ENCODE measurements at regions not wholly inside any gene's neighbourhood (a gene's known extent, or its start where the extent isn't known, plus 50 kb on each side); places are given as distances from the start of the nearest gene placed in this dataset.

DNA sequence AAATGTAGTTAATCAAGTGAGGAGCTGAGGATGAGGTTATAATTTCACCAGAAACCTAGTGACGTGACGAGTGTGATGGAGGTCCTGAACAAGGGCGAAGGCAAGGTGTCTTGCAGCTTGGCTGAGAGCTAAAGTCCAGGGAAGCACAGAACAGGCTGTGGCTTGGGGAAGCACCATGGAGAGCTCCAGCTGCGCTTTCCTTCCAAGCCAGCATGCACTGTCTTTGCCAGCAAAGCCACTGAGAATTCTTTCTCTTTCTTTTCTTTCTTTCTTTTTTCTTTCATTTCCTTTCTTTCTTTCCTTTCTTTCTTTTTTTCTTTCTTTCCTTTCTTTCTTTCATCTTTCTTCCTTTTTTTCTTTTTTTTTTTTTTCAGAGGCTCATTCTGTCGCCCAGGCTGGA, 239.3 kb downstream of the FBXO15 start:
- DNase-seq (ENCODE audit: low read depth), result peak; percentile 36
- no peak overlapping the region for H3K4me3 ChIP-seq (ENCODE audit: low read length)
- TF ChIP-seq, protein P1, sequence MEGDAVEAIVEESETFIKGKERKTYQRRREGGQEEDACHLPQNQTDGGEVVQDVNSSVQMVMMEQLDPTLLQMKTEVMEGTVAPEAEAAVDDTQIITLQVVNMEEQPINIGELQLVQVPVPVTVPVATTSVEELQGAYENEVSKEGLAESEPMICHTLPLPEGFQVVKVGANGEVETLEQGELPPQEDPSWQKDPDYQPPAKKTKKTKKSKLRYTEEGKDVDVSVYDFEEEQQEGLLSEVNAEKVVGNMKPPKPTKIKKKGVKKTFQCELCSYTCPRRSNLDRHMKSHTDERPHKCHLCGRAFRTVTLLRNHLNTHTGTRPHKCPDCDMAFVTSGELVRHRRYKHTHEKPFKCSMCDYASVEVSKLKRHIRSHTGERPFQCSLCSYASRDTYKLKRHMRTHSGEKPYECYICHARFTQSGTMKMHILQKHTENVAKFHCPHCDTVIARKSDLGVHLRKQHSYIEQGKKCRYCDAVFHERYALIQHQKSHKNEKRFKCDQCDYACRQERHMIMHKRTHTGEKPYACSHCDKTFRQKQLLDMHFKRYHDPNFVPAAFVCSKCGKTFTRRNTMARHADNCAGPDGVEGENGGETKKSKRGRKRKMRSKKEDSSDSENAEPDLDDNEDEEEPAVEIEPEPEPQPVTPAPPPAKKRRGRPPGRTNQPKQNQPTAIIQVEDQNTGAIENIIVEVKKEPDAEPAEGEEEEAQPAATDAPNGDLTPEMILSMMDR (conservative IDR thresholded peaks at IDR 0.05; ENCODE audit: low read length), result no peak

DNA sequence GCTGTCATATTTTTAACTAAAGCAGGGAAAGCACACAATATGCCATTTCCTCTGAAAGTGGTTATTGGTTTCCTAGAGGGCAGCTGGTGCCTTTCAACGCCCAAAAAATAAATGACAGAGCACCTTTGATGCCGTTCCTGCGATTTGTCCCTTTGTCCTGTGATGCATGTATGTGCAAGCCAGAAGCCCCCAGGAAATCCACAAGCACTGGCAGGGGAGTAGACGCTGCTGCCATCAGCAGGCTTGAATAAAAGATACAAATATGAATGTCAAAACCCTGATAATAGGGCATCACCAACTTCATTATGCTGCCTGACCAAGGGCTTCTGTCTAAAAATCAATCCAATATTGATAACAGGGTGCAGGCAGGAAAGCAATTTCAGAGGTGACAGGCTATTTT, 246.1 kb downstream of the FBXO15 start:
- TF ChIP-seq, protein P1 (conservative IDR thresholded peaks at IDR 0.05; ENCODE audit: low read length), result no peak
- no peak overlapping the region for H3K4me3 ChIP-seq (ENCODE audit: low read length)
- DNase-seq (ENCODE audit: low read depth), result no peak

DNA sequence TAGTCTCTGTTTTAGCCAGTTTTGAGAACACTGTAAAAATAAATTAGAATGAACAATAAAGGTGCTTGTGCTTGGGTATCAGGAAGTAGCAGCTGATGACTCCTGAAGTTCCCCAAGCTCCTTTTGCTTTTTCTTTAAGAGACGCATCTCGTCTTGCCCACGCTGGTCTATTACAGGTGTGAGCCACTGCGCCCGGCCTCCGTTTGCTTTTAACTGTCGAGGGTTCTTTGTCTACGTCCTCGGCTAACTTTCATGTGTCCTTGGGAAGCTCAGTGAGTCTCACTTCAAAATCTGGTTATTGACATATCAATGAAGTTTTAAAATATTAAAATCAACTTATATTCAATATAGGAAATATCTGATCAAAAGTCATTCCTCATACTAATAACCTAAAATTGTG, 246.5 kb downstream of the FBXO15 start:
- no peak for DNase-seq (ENCODE audit: low read depth)
- H3K4me3 ChIP-seq (ENCODE audit: low read length), result no peak overlapping the region
- TF ChIP-seq, protein P1 (conservative IDR thresholded peaks at IDR 0.05; ENCODE audit: low read length), result no peak

DNA sequence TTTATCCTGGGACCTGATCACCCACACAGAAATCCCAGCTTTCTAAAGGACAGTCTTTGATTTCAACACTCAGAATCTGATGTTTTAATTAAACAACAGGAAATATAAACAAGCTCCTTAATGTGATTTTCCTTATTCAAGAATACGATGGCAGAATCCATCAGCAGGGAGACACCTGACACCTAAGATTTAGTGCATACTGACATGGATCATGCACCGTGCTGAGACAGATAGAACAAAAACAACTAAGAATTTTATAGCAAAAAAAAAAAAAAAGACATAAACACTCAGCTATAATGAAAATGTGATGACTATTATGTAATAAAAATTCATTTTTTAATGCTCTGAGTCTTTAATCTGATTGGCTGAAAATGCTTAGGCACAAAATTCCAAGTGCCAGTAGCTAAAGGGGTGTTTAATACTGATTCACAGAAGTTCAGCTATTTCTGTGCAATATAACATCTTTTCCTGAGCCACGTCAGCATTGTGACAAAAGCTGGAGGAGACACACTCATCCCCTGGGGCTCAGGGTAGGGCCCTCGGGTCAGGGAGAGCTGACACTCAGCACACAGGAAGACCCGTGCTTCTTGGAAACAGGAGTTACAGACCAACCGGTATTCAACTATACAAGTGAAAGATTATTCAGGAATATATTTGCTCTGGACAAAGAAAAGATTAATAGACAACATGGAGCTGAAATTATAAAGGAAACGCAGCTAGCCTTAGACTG, 247.4 kb downstream of the FBXO15 start:
- DNase-seq (ENCODE audit: low read depth), result no peak
- H3K4me3 ChIP-seq (ENCODE audit: low read length), result no peak overlapping the region
- TF ChIP-seq, protein P1 (conservative IDR thresholded peaks at IDR 0.05; ENCODE audit: low read length), result no peak

DNA sequence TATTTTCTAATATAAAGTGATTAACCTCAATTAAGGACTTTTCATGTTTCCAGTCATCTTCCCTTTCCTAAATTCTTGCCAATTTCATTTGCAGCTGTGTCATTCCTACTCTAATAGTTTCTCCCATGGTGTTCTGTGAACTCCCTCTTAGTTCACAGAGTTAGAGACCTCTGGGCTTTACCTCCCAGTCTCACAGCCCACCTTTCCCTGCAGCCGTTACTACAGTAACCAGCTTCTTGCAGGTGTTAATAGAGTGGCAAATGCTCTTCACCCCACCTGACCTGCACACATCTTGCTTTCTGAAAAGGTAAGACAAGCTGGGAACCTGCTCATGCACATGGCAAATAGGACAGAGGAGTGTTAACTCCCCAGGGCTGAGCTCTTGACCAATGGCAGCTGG, 250.1 kb downstream of the FBXO15 start:
- no peak overlapping the region for H3K4me3 ChIP-seq (ENCODE audit: low read length)
- TF ChIP-seq, protein P1 (conservative IDR thresholded peaks at IDR 0.05; ENCODE audit: low read length), result no peak
- DNase-seq (ENCODE audit: low read depth), result no peak

DNA sequence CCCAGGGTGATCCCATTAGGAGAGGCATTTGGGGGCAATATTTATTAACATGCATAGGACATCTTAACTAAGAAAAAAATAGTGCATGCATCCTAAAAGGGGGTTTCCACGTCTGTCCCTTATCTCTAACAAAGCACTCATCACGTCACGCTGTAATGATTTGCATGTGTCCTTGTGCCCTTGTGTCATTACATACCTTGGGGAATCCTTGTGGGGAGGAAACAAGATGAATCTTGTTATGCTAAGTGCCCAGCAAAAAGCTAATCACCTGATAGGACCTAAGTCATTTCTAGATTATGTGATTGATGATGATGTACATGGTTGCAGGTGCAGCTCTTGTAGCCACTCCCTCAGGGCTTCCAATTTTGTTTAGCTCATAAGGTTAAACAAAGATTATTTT, 250.9 kb downstream of the FBXO15 start:
- no peak for DNase-seq (ENCODE audit: low read depth)
- H3K4me3 ChIP-seq (ENCODE audit: low read length), result no peak overlapping the region
- TF ChIP-seq, protein P1 (conservative IDR thresholded peaks at IDR 0.05; ENCODE audit: low read length), result no peak

DNA sequence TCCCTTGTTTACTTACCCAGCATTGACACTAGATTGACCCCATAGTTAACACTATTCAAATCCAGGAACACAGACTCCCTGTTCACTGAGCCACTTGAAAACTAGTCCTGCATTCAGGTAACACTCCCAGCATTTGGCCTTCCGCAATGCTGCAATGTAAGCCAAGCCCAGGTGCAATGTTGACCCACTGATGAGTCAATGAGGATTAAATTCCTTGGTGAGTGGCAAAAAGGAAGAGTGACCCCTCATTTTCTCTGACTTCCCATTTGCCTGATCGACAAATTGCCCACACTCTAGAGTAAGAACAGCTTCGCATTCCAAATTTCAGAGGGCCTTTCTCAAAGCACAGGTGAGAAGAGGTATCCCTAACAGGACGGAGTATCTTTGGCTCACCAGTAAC, 251.9 kb downstream of the FBXO15 start:
- TF ChIP-seq, protein P1 (conservative IDR thresholded peaks at IDR 0.05; ENCODE audit: low read length), result no peak
- H3K4me3 ChIP-seq (ENCODE audit: low read length), result no peak overlapping the region
- no peak for DNase-seq (ENCODE audit: low read depth)

Measured in AG10803 (cell line).